Activated T-cell treated with anti-CD3 and anti-CD28 coated beads, Interleukin-2, amount 50 U/mL, for 72 hours (primary cell): ENCODE measurements at regions not wholly inside any gene's neighbourhood (a gene's known extent, or its start where the extent isn't known, plus 50 kb on each side); places are given as distances from the start of the nearest gene placed in this dataset.

Experiments used
- ATAC-seq, 2 donors: fragments of 150-1000 bp; cut with Tn5 transposase; replicated peaks in 1 of 2; 2 replicates each; pipeline ENCODE4 v1.10.0; 2021; ENCODE audit warnings: moderate library complexity in 2 of 2, mild to moderate bottlenecking in 1 of 2
- DNase-seq, 2 donors: peaks; one replicate each; pipeline ENCODE4 v3.0.0; 2021 to 2022; ENCODE audit warnings: mixed read lengths in 1 of 2
- H3K27ac Mint-ChIP-seq: one replicate; pipeline ENCODE4 v1.8.0; 2022; ENCODE audit warnings: mild to moderate bottlenecking, moderate library complexity, mixed read lengths
- H3K27me3 Mint-ChIP-seq: one replicate; pipeline ENCODE4 v1.8.0; 2022; ENCODE audit warnings: low read depth, mixed read lengths
- H3K36me3 Mint-ChIP-seq, 2 donors: one replicate each; pipeline ENCODE4 v1.8.0; 2022; ENCODE audit warnings: mixed read lengths in 2 of 2, mild to moderate bottlenecking in 1 of 2; ENCODE audit not compliant: insufficient read depth in 2 of 2
- H3K4me1 Mint-ChIP-seq: one replicate; pipeline ENCODE4 v1.8.0; 2022; ENCODE audit warnings: low read depth, mixed read lengths
- H3K4me3 Mint-ChIP-seq, 2 donors: one replicate each; pipeline ENCODE4 v1.8.0; 2022; ENCODE audit warnings: mild to moderate bottlenecking in 2 of 2, mixed read lengths in 2 of 2, moderate library complexity in 2 of 2
- H3K9me3 Mint-ChIP-seq, 2 donors: one replicate each; pipeline ENCODE4 v1.8.0; 2022; ENCODE audit warnings: mixed read lengths in 2 of 2

DNA sequence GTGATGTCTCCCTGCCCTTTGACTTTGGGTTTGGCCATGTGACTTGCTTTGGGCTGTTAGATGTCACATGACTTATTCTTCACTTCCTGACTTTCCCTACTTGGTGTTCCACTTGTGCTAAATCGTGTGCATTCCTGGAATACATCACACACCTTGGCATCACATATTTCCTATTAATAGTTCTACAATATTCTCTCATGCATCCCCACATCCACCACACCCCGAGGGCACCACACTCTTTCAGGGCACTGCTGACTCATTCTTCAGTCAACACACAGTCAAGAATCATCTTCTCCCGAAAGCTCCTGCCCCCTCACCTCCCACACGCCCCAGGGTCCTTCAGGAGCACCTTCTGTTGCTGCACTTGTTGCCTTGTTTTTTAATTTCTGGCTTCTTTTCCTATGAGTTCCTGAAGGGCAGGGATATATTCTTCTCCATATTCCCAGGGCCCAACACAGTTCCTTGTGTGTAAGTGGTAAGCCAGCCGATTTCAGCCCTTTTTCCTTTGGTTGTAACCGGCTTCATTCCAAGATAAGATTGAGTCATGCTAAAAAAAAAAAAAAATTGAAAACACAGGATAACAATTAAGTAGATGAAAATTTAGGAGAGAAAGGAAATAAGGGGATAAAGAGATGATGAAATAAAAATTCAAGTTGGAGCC is 341.4 kb downstream of the SLC4A3 start:
- DNase-seq = no peak
- Mint-ChIP-seq H3K4me3 (no peak overlapping the region), H3K27ac (no peak overlapping the region), H3K36me3 (no peaks in the 10 kb centered on the region), H3K9me3 (peaks cover 0 to 2% of the 10 kb centered on the region in 2 donors), H3K27me3 (peaks cover under 1% of the 10 kb centered on the region), H3K4me1 (no peaks in the 10 kb centered on the region)
- ATAC-seq = no peak

- H3K4me3 Mint-ChIP-seq = no peak overlapping the region
- H3K27me3 Mint-ChIP-seq = no peaks in the 10 kb centered on the region
- no peak overlapping the region for H3K27ac Mint-ChIP-seq
- ATAC-seq (no peak), DNase-seq (no peak)
- peaks cover 0 to 2% of the 10 kb centered on the region in 2 donors for H3K9me3 Mint-ChIP-seq
- H3K4me1 Mint-ChIP-seq = no peaks in the 10 kb centered on the region
- H3K36me3 Mint-ChIP-seq = no peaks in the 10 kb centered on the region
Measured at GRCh38 chr2:219969508-219969907, 342.1 kb downstream of the SLC4A3 start.

DNA sequence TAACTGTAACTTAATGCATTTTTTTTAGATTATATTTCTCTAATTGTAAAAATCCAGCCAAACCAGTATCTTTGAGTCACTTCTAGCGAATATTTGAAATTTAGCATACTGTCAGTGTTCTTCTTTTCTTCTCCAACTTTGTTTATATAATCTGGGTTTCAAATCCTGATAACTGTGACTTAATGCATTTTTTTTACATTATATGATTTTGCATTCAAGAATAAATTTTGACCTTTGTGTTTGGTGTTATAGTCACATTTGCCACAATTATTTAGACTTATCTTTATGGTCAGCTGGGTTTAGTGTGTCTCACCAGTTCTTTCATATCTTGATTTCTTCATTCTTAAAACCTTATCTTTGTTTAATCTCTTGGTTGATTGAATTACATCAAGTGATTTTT is 345.7 kb downstream of the SLC4A3 start:
- H3K9me3 Mint-ChIP-seq = no peaks in the 10 kb centered on the region
- DNase-seq (no peak), ATAC-seq (no peak)
- no peaks in the 10 kb centered on the region for H3K36me3 Mint-ChIP-seq
- no peak overlapping the region for H3K27ac Mint-ChIP-seq
- no peaks in the 10 kb centered on the region for H3K4me1 Mint-ChIP-seq
- H3K4me3 Mint-ChIP-seq = no peak overlapping the region
- H3K27me3 Mint-ChIP-seq = no peaks in the 10 kb centered on the region

- ATAC-seq = no peak
- H3K36me3 Mint-ChIP-seq = no peaks in the 10 kb centered on the region
Measured at GRCh38 chr2:219976871-219977270, 349.4 kb downstream of the SLC4A3 start.

GRCh38 chr2:219980638-219981037 is 353.2 kb downstream of the SLC4A3 start:
- Mint-ChIP-seq H3K4me1 (no peaks in the 10 kb centered on the region), H3K36me3 (no peaks in the 10 kb centered on the region), H3K4me3 (no peak overlapping the region), H3K27me3 (no peaks in the 10 kb centered on the region), H3K27ac (no peak overlapping the region), H3K9me3 (no peaks in the 10 kb centered on the region)
- no peak for DNase-seq
- no peak for ATAC-seq

More at GRCh38 chr2:219976871-219977270, 349.4 kb downstream of the SLC4A3 start:
- no peak overlapping the region for H3K27ac Mint-ChIP-seq
- no peaks in the 10 kb centered on the region for H3K9me3 Mint-ChIP-seq
- no peaks in the 10 kb centered on the region for H3K4me1 Mint-ChIP-seq
- H3K27me3 Mint-ChIP-seq = no peaks in the 10 kb centered on the region
- no peak for DNase-seq
- H3K4me3 Mint-ChIP-seq = no peak overlapping the region

DNA sequence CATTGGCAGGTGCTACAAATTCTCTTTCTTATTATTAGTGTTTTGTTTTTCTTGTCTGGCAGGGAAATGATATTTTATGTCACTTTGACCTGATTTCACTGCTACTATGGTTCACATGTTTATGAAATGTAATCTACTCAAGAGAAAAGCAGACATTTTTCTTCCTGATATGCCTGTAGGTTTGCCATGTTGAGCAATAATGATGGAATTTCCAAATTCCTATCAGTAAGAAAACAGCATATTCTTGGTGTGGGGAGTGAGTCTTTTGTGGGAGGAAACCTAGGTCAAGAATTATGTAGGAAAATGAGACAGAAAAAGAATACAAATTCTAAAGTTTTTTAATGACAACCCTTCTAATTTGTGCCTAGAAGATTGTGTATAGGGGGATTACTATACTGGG is 356.4 kb downstream of the SLC4A3 start:
- H3K4me3 Mint-ChIP-seq = no peak overlapping the region
- H3K4me1 Mint-ChIP-seq = no peaks in the 10 kb centered on the region
- H3K27ac Mint-ChIP-seq = no peak overlapping the region
- ATAC-seq = no peak
- H3K36me3 Mint-ChIP-seq = no peaks in the 10 kb centered on the region
- H3K27me3 Mint-ChIP-seq = no peaks in the 10 kb centered on the region
- no peak for DNase-seq
- no peaks in the 10 kb centered on the region for H3K9me3 Mint-ChIP-seq

DNA sequence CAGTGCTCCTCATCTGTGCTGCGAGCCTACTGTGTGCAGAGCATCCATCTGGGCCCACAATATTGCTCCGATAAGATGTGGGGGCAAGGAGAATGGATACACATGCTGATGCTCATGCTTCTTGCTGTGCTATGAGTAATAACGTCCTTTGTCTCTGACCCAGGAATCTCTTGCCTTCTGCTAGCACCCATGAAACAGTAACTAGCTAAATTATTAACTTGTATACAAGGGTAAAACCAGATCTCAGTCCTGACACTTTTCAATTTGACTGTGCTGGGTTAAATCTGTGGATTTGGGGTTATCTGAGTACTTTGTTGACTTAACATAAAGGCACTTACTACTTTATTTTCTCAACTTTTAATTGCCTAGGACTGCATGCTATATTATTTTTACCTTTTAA is 357.6 kb downstream of the SLC4A3 start:
- Mint-ChIP-seq H3K4me1 (no peaks in the 10 kb centered on the region), H3K36me3 (no peaks in the 10 kb centered on the region), H3K9me3 (no peaks in the 10 kb centered on the region), H3K4me3 (no peak overlapping the region), H3K27me3 (no peaks in the 10 kb centered on the region), H3K27ac (no peak overlapping the region)
- DNase-seq = no peak
- ATAC-seq = no peak

- Mint-ChIP-seq H3K4me3 (no peak overlapping the region), H3K27ac (no peak overlapping the region), H3K27me3 (no peaks in the 10 kb centered on the region), H3K9me3 (peaks cover 1 to 2% of the 10 kb centered on the region in 2 donors), H3K4me1 (no peaks in the 10 kb centered on the region), H3K36me3 (no peaks in the 10 kb centered on the region)
- no peak for DNase-seq
- ATAC-seq = peak; percentile 13 to 75
Measured at GRCh38 chr2:219987830-219988229, 360.4 kb downstream of the SLC4A3 start.

DNA sequence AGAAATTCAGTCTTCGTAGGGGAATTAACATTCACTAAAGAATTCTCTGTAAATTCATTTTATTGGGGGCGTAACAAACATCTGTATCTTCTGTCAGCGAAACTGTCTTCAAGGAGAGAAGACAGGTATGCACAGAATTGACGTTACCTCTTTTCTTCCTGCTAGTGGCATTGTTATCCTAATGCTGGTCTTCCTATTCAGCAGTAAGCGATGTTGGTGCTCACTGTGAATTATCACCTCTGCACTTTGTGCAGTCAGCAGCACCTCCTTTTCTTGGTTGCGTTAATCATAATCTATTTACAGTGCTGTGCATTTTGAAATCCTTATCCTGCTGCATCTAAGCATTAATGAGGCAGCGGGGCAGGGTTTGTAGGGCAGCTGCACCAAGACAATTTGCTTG is 362.3 kb downstream of the SLC4A3 start:
- peaks cover 1 to 2% of the 10 kb centered on the region in 2 donors for H3K9me3 Mint-ChIP-seq
- ATAC-seq = no peak
- H3K4me3 Mint-ChIP-seq = no peak overlapping the region
- H3K27me3 Mint-ChIP-seq = no peaks in the 10 kb centered on the region
- no peak overlapping the region for H3K27ac Mint-ChIP-seq
- no peak for DNase-seq
- no peaks in the 10 kb centered on the region for H3K4me1 Mint-ChIP-seq
- no peaks in the 10 kb centered on the region for H3K36me3 Mint-ChIP-seq

GRCh38 chr2:219991116-219991515 is 363.7 kb downstream of the SLC4A3 start:
- H3K36me3 Mint-ChIP-seq = no peaks in the 10 kb centered on the region
- no peak overlapping the region for H3K27ac Mint-ChIP-seq
- no peak overlapping the region for H3K4me3 Mint-ChIP-seq
- H3K9me3 Mint-ChIP-seq = peaks cover 1 to 2% of the 10 kb centered on the region in 2 donors
- H3K27me3 Mint-ChIP-seq = no peaks in the 10 kb centered on the region
- no peaks in the 10 kb centered on the region for H3K4me1 Mint-ChIP-seq
- DNase-seq (no peak), ATAC-seq (no peak)

GRCh38 chr2:219995399-219995798 is 368.0 kb downstream of the SLC4A3 start:
- Mint-ChIP-seq H3K9me3 (peaks cover 1 to 2% of the 10 kb centered on the region in 2 donors), H3K27ac (no peak overlapping the region), H3K4me1 (no peaks in the 10 kb centered on the region), H3K4me3 (no peak overlapping the region), H3K27me3 (no peaks in the 10 kb centered on the region), H3K36me3 (no peaks in the 10 kb centered on the region)
- no peak for DNase-seq
- no peak for ATAC-seq

- no peak for DNase-seq
- peaks cover 0 to under 1% of the 10 kb centered on the region in 2 donors for H3K9me3 Mint-ChIP-seq
- no peak overlapping the region for H3K27ac Mint-ChIP-seq
- H3K4me3 Mint-ChIP-seq = no peak overlapping the region
- H3K4me1 Mint-ChIP-seq = no peaks in the 10 kb centered on the region
- no peaks in the 10 kb centered on the region for H3K36me3 Mint-ChIP-seq
- H3K27me3 Mint-ChIP-seq = no peaks in the 10 kb centered on the region
- no peak for ATAC-seq
Measured at GRCh38 chr2:219995991-219996765, 368.7 kb downstream of the SLC4A3 start.

DNA sequence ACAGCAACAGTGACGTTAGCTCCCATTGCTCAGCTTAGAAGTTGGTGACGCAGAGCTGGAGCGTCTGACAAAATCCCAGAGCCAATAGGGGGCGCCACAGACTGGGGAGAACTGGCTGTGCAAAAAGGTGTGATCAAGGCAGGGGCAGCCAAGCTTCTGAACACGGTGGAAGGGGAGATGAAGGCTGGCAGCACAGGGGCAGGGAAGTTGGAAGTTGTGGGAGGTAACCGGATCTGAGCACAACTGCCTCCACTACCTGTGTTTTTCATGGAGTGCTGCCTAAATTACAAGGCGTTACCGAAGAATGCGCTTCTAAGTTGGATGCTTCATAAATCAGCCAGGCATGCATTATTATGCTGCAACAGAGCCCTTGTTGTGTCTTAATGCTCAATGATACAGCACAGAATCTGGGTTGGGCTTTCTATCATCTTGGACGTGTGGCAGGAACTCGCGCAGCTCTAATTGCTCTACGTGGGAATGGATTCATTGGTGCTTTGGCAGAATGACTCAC is 370.0 kb downstream of the SLC4A3 start:
- H3K4me3 Mint-ChIP-seq = no peak overlapping the region
- H3K27ac Mint-ChIP-seq = no peak overlapping the region
- H3K36me3 Mint-ChIP-seq = no peaks in the 10 kb centered on the region
- H3K4me1 Mint-ChIP-seq = no peaks in the 10 kb centered on the region
- DNase-seq (peak; percentile 13 to 29), ATAC-seq (no peak)
- H3K27me3 Mint-ChIP-seq = no peaks in the 10 kb centered on the region
- H3K9me3 Mint-ChIP-seq = no peaks in the 10 kb centered on the region
